IMR-90 (cell line): ENCODE measurements at regions not wholly inside any gene's neighbourhood (a gene's known extent, or its start where the extent isn't known, plus 50 kb on each side); places are given as distances from the start of the nearest gene placed in this dataset.

Experiments used
- ATAC-seq: fragments of 200-7000 bp; cut with Tn5 transposase; 2 replicates; pipeline ENCODE4 v1.9.1; 2020; ENCODE audit warnings: low read depth, mild to moderate bottlenecking, moderate library complexity
- BruUV-seq: library from RNA; stranded (reverse); fragments of 400-500 nt; replicated peaks from 2 replicates; lab custom pipeline; 2021; lab: Mats Ljungman, UMichigan
- CTCF ChIA-PET: fragments of 300-600 bp; formaldehyde crosslinking; extraction: SDS; loops from one replicate; lab custom pipeline; 2021; ENCODE audit warnings: antibody characterized with exemption; lab: Yijun Ruan, JAX
- POLR2A ChIA-PET: fragments of 300-600 bp; sonication (Branson Sonifier 250); formaldehyde crosslinking; loops from one replicate; lab custom pipeline; 2022; ENCODE audit warnings: antibody characterized with exemption; ENCODE audit not compliant: unreplicated experiment; lab: Charles Lee
- DNase-seq: peaks from one replicate; pipeline ENCODE4 v3.0.0; 2013
- H2AFZ ChIP-seq: replicated peaks from 2 replicates; pipeline ENCODE3; 2013; ENCODE audit warnings: low read length, mild to moderate bottlenecking; ENCODE audit not compliant: poor library complexity
- H2AK5ac ChIP-seq: 2 replicates; pipeline ENCODE4 v1.6.1; 2013; ENCODE audit warnings: low read depth, low read length, inconsistent platforms
- H2AK9ac ChIP-seq: replicated peaks from 2 replicates; pipeline ENCODE3; 2013; ENCODE audit warnings: mild to moderate bottlenecking, low read depth, low read length, moderate library complexity; ENCODE audit not compliant: poor library complexity
- H2BK120ac ChIP-seq: 2 replicates; pipeline ENCODE4 v1.6.1; 2013; ENCODE audit warnings: low read depth, low read length, inconsistent platforms
- H2BK15ac ChIP-seq: 3 replicates; pipeline ENCODE4 v1.6.1; 2013; ENCODE audit warnings: low read depth, low read length, inconsistent platforms
- H2BK20ac ChIP-seq: 2 replicates; pipeline ENCODE4 v1.6.1; 2013; ENCODE audit warnings: low read depth, mild to moderate bottlenecking, inconsistent platforms, low read length, moderate library complexity
- H2BK5ac ChIP-seq: 2 replicates; pipeline ENCODE4 v1.6.1; 2013; ENCODE audit warnings: mild to moderate bottlenecking, low read depth, low read length, inconsistent platforms; ENCODE audit not compliant: poor library complexity, severe bottlenecking
- H3K14ac ChIP-seq: replicated peaks from 2 replicates; pipeline ENCODE4 v1.6.1; 2013; ENCODE audit warnings: low read depth, low read length, inconsistent platforms
- H3K18ac ChIP-seq: 2 replicates; pipeline ENCODE4 v1.6.1; 2013; ENCODE audit warnings: low read depth, low read length, control low read depth
- H3K23ac ChIP-seq: 2 replicates; pipeline ENCODE4 v1.6.1; 2013; ENCODE audit warnings: low read depth, low read length, inconsistent platforms
- H3K27ac ChIP-seq: 2 replicates; pipeline ENCODE4 v1.5.1; 2013; ENCODE audit warnings: mild to moderate bottlenecking, control low read depth, low read length; ENCODE audit not compliant: insufficient read depth
- H3K27me3 ChIP-seq: 2 replicates; pipeline ENCODE4 v1.6.1; 2013; ENCODE audit warnings: low read length; ENCODE audit not compliant: control insufficient read depth, insufficient read depth
- H3K36me3 ChIP-seq: 2 replicates; pipeline ENCODE4 v1.6.1; 2013; ENCODE audit warnings: low read length, mixed read lengths; ENCODE audit not compliant: control insufficient read depth, insufficient read depth
- H3K4ac ChIP-seq: 2 replicates; pipeline ENCODE4 v1.6.1; 2013; ENCODE audit warnings: low read depth, low read length, inconsistent platforms
- H3K4me1 ChIP-seq: 2 replicates; pipeline ENCODE4 v1.6.1; 2013; ENCODE audit warnings: low read length, mixed read lengths; ENCODE audit not compliant: control insufficient read depth, insufficient read depth
- H3K4me2 ChIP-seq: 2 replicates; pipeline ENCODE4 v1.6.1; 2013; ENCODE audit warnings: low read depth, mild to moderate bottlenecking, control low read depth, low read length, moderate library complexity
- H3K4me3 ChIP-seq: 2 replicates; pipeline ENCODE4 v1.5.1; 2013; ENCODE audit warnings: low read depth, mild to moderate bottlenecking, control low read depth, low read length, moderate library complexity; ENCODE audit not compliant: insufficient read depth
- H3K56ac ChIP-seq: 2 replicates; pipeline ENCODE4 v1.6.1; 2013; ENCODE audit warnings: low read length, inconsistent platforms; ENCODE audit not compliant: insufficient read depth; ENCODE audit errors: extremely low read depth
- H3K79me1 ChIP-seq, 2 experiments: 2 replicates each; pipeline ENCODE4 v1.6.1; 2013; ENCODE audit warnings: low read length in 2 of 2, inconsistent platforms in 1 of 2, low read depth in 1 of 2
- H3K9ac ChIP-seq: 2 replicates; pipeline ENCODE4 v1.6.1; 2013; ENCODE audit warnings: low read depth, low read length, control low read depth
- H3K9me1 ChIP-seq: 2 replicates; pipeline ENCODE4 v1.6.1; 2013; ENCODE audit warnings: low read length, inconsistent platforms; ENCODE audit not compliant: insufficient read depth
- H3K9me3 ChIP-seq: 2 replicates; pipeline ENCODE4 v1.6.1; 2013; ENCODE audit warnings: low read length; ENCODE audit not compliant: control insufficient read depth, insufficient read depth
- H4K20me1 ChIP-seq: 2 replicates; pipeline ENCODE4 v1.6.1; 2013; ENCODE audit warnings: low read length, inconsistent platforms; ENCODE audit not compliant: insufficient read depth
- H4K5ac ChIP-seq: 2 replicates; pipeline ENCODE4 v1.6.1; 2013; ENCODE audit warnings: mild to moderate bottlenecking, low read depth, low read length, control low read depth
- H4K8ac ChIP-seq, 2 experiments: 2 replicates each; pipeline ENCODE4 v1.6.1; 2013; ENCODE audit warnings: low read depth in 2 of 2, low read length in 2 of 2, control low read depth in 1 of 2, inconsistent platforms in 1 of 2
- H4K91ac ChIP-seq: 2 replicates; pipeline ENCODE4 v1.6.1; 2013; ENCODE audit warnings: low read depth, low read length, inconsistent platforms; ENCODE audit not compliant: insufficient read depth
- CEBPB ChIP-seq: IDR thresholded peaks from 2 replicates; pipeline ENCODE4 v1.6.1; 2012; ENCODE audit warnings: low read depth, low read length, improper control_type of control experiment
- MAZ ChIP-seq: IDR thresholded peaks from 2 replicates; pipeline ENCODE4 v1.6.1; 2012; ENCODE audit warnings: low read depth, mild to moderate bottlenecking, low read length, improper control_type of control experiment, moderate library complexity, borderline replicate concordance
- RCOR1 ChIP-seq: IDR thresholded peaks from 2 replicates; pipeline ENCODE4 v1.6.1; 2012; ENCODE audit warnings: mild to moderate bottlenecking, low read length, improper control_type of control experiment; ENCODE audit not compliant: insufficient replicate concordance
- RFX5 ChIP-seq: IDR thresholded peaks from 2 replicates; pipeline ENCODE4 v1.8.0; 2012; ENCODE audit warnings: low read depth, mild to moderate bottlenecking, low read length, moderate library complexity
- SMC3 ChIP-seq: fragments of 150-350 bp; IDR thresholded peaks from 2 replicates; pipeline ENCODE4 v1.6.1; 2016; ENCODE audit warnings: low read depth, mild to moderate bottlenecking, antibody characterized with exemption, low read length, moderate library complexity
- WGBS, 2 experiments: methylation state at CpG; one replicate each; pipeline versions ENCODE4 v1.1.5 to v1.1.7; 2013; ENCODE audit warnings: missing lambda C conversion rate in 2 of 2; ENCODE audit not compliant: insufficient read length in 1 of 2; ENCODE audit errors: extremely low coverage in 2 of 2; 5-methylcytosine and 5-hydroxymethylcytosine counted together
- dilution Hi-C: fragments of 300-500 bp; cut with HindIII; formaldehyde crosslinking; loops from one replicate; pipeline ENCODE4 v1.14.3; 2018; ENCODE audit warnings: low sequenced_read_pairs; ENCODE audit not compliant: unreplicated experiment
- in situ Hi-C: fragments of 300-500 bp; cut with MboI; formaldehyde crosslinking; loops from 3 replicates; pipeline ENCODE4 v1.14.3; 2019; ENCODE audit warnings: low sequenced_read_pairs, inconsistent platforms, mixed read lengths
- intact Hi-C: fragments of 100-400 bp; cut with micrococcal nuclease; formaldehyde crosslinking; loops from 2 replicates; pipeline ENCODE4 v1.10.0; 2022
- TF ChIP-seq, protein P1 (sequence below): conservative IDR thresholded peaks from 2 replicates; pipeline ENCODE4 v1.5.1; 2012; ENCODE audit warnings: mild to moderate bottlenecking, low read depth, low read length, improper control_type of control experiment
- TF ChIP-seq, protein P2 (sequence below): fragments of 150-350 bp; IDR thresholded peaks from 2 replicates; pipeline ENCODE4 v1.6.1; 2016; ENCODE audit warnings: low read depth, mild to moderate bottlenecking, low read length, moderate library complexity, borderline replicate concordance

DNA sequence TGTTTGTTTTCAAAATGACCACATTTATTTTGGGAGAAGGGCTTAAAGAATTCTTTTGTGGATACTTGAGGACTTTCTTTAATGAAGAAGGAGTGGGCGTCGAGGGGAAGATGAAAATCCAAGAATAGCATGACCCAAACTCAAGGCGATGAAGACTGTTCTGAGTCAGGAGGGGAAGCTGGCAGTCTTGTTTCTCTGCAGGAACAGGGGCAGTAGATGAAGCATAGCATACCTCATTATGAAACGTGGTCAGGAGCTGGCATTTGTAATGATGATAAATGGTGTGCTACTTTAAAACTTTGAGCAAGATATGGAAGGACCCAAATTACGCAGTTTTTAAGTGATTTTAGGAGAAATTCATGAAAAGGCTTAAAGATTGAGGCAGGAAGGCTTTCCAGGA is 549.0 kb downstream of the IGSF11 start:
- CTCF ChIA-PET = no interaction called here
- no peaks in the 10 kb centered on the region for H3K4me1 ChIP-seq
- no peak overlapping the region for H2BK15ac ChIP-seq
- ATAC-seq (no peak), DNase-seq (no peak)
- H3K18ac ChIP-seq = no peak overlapping the region
- H3K9me1 ChIP-seq = no peaks in the 10 kb centered on the region
- no peak overlapping the region for H2AK9ac ChIP-seq
- H4K8ac ChIP-seq = no peak overlapping the region
- H3K4me3 ChIP-seq = no peak overlapping the region
- H3K9ac ChIP-seq = no peak overlapping the region
- H2BK5ac ChIP-seq = no peak overlapping the region
- in situ Hi-C loops = no loop called here
- no peaks in the 10 kb centered on the region for H3K9me3 ChIP-seq
- BruUV-seq = no TSS peak
- no peak overlapping the region for H2BK20ac ChIP-seq
- H3K4me2 ChIP-seq = no peak overlapping the region
- WGBS, 2 experiments = 50% methylated on average over 2 of the region's 5 CpGs; no CpG with 5 or more reads in 1 of the 2 experiments
- H2AK5ac ChIP-seq = no peak overlapping the region
- H3K27me3 ChIP-seq = no peaks in the 10 kb centered on the region
- no peak overlapping the region for H3K14ac ChIP-seq
- no peak for TF ChIP-seq RCOR1
- TF ChIP-seq RFX5 = no peak
- TF ChIP-seq, protein P1, sequence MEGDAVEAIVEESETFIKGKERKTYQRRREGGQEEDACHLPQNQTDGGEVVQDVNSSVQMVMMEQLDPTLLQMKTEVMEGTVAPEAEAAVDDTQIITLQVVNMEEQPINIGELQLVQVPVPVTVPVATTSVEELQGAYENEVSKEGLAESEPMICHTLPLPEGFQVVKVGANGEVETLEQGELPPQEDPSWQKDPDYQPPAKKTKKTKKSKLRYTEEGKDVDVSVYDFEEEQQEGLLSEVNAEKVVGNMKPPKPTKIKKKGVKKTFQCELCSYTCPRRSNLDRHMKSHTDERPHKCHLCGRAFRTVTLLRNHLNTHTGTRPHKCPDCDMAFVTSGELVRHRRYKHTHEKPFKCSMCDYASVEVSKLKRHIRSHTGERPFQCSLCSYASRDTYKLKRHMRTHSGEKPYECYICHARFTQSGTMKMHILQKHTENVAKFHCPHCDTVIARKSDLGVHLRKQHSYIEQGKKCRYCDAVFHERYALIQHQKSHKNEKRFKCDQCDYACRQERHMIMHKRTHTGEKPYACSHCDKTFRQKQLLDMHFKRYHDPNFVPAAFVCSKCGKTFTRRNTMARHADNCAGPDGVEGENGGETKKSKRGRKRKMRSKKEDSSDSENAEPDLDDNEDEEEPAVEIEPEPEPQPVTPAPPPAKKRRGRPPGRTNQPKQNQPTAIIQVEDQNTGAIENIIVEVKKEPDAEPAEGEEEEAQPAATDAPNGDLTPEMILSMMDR = no peak
- TF ChIP-seq MAZ = no peak
- TF ChIP-seq, protein P2, sequence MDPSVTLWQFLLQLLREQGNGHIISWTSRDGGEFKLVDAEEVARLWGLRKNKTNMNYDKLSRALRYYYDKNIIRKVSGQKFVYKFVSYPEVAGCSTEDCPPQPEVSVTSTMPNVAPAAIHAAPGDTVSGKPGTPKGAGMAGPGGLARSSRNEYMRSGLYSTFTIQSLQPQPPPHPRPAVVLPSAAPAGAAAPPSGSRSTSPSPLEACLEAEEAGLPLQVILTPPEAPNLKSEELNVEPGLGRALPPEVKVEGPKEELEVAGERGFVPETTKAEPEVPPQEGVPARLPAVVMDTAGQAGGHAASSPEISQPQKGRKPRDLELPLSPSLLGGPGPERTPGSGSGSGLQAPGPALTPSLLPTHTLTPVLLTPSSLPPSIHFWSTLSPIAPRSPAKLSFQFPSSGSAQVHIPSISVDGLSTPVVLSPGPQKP = no peak
- no peak for TF ChIP-seq SMC3
- no peak for TF ChIP-seq CEBPB
- H3K27ac ChIP-seq = no peak overlapping the region
- H3K23ac ChIP-seq = no peak overlapping the region
- H3K36me3 ChIP-seq = no peaks in the 10 kb centered on the region
- dilution Hi-C loops = no loop called here
- H4K5ac ChIP-seq = no peak overlapping the region
- no peak overlapping the region for H3K56ac ChIP-seq
- H4K20me1 ChIP-seq = no peaks in the 10 kb centered on the region
- H3K79me1 ChIP-seq = no peaks in the 10 kb centered on the region
- H3K4ac ChIP-seq = no peak overlapping the region
- H4K91ac ChIP-seq = no peak overlapping the region
- intact Hi-C loops = no loop called here
- H2AFZ ChIP-seq = no peak overlapping the region
- H2BK120ac ChIP-seq = no peak overlapping the region
- POLR2A ChIA-PET = no interaction called here
